AG09319 (cell line): ENCODE measurements at regions not wholly inside any gene's neighbourhood (a gene's known extent, or its start where the extent isn't known, plus 50 kb on each side); places are given as distances from the start of the nearest gene placed in this dataset.
"Not testable (repeated sequence)": the region's sequence is repeated elsewhere in the genome, so short reads cannot be mapped to it uniquely, and the experiment has no call there.

Experiments used
- DNase-seq: peaks from one replicate; pipeline ENCODE4 v3.0.0-alpha.2; 2010; ENCODE audit warnings: low read depth; ENCODE audit errors: extremely low read depth
- CTCF ChIP-seq: IDR thresholded peaks from 2 replicates; pipeline ENCODE4 v1.5.1; 2011; ENCODE audit warnings: low read depth, mild to moderate bottlenecking, inconsistent platforms, low read length, moderate library complexity

GRCh38 chr2:187627153-187627552, 72.9 kb upstream of the TFPI start:
- TF ChIP-seq CTCF: no peak
- DNase-seq: no peak

- not testable (repeated sequence) for DNase-seq
Measured at GRCh38 chr2:187636731-187637391, 82.6 kb upstream of the TFPI start.

- DNase-seq: not testable (repeated sequence)
Measured at GRCh38 chr2:187637392-187637740, 83.1 kb upstream of the TFPI start.

GRCh38 chr2:187637771-187638170, 83.5 kb upstream of the TFPI start:
- DNase-seq: not testable (repeated sequence)

GRCh38 chr2:187638840-187639239, 84.6 kb upstream of the TFPI start:
- TF ChIP-seq CTCF: no peak
- no peak for DNase-seq

GRCh38 chr2:187640926-187641510, 86.8 kb upstream of the TFPI start:
- no peak for TF ChIP-seq CTCF
- no peak for DNase-seq

- TF ChIP-seq CTCF: no peak
- DNase-seq: no peak
Measured at GRCh38 chr2:187642498-187642897, 88.3 kb upstream of the TFPI start.

- no peak for DNase-seq
- TF ChIP-seq CTCF: no peak
Measured at GRCh38 chr2:187644486-187644885, 90.3 kb upstream of the TFPI start.

GRCh38 chr2:187644981-187645380, 90.7 kb upstream of the TFPI start:
- DNase-seq: no peak
- TF ChIP-seq CTCF: no peak
